H9 (cell line): ENCODE measurements at regions not wholly inside any gene's neighbourhood (a gene's known extent, or its start where the extent isn't known, plus 50 kb on each side); places are given as distances from the start of the nearest gene placed in this dataset.

ENCODE experiments used
- DNase-seq: peaks from one replicate; pipeline ENCODE4 v3.0.0-alpha.2; 2017
- H2AFZ ChIP-seq: one replicate; pipeline ENCODE4 v1.6.1; 2013; ENCODE audit warnings: mild to moderate bottlenecking, low read length, control low read depth, moderate library complexity
- H2AK5ac ChIP-seq: 2 replicates; pipeline ENCODE4 v1.6.1; 2013; ENCODE audit warnings: low read length, control low read depth, mixed read lengths; ENCODE audit not compliant: insufficient read length
- H2BK120ac ChIP-seq: one replicate; pipeline ENCODE4 v1.6.1; 2013; ENCODE audit warnings: low read depth, mild to moderate bottlenecking, low read length, control low read depth, inconsistent platforms; ENCODE audit not compliant: poor library complexity, severe bottlenecking
- H2BK12ac ChIP-seq: 2 replicates; pipeline ENCODE4 v1.6.1; 2013; ENCODE audit warnings: low read length, control low read depth, mixed read lengths, low read depth; ENCODE audit not compliant: insufficient read length
- H2BK15ac ChIP-seq: 2 replicates; pipeline ENCODE4 v1.6.1; 2013; ENCODE audit warnings: low read depth, low read length, control low read depth
- H2BK20ac ChIP-seq: one replicate; pipeline ENCODE4 v1.6.1; 2013; ENCODE audit warnings: low read depth, mild to moderate bottlenecking, low read length, control low read depth, inconsistent platforms; ENCODE audit not compliant: poor library complexity, severe bottlenecking
- H2BK5ac ChIP-seq: 2 replicates; pipeline ENCODE4 v1.6.1; 2013; ENCODE audit warnings: low read length, control low read depth, mixed read lengths; ENCODE audit not compliant: insufficient read length
- H3K14ac ChIP-seq: 2 replicates; pipeline ENCODE4 v1.6.1; 2013; ENCODE audit warnings: low read length, control low read depth; ENCODE audit not compliant: insufficient read depth
- H3K18ac ChIP-seq: 2 replicates; pipeline ENCODE4 v1.6.1; 2013; ENCODE audit warnings: low read depth, mild to moderate bottlenecking, mixed read lengths, low read length, control low read depth; ENCODE audit not compliant: insufficient read length
- H3K23ac ChIP-seq: 2 replicates; pipeline ENCODE4 v1.6.1; 2013; ENCODE audit warnings: low read length, control low read depth, mixed read lengths, low read depth; ENCODE audit not compliant: insufficient read length
- H3K23me2 ChIP-seq: 2 replicates; pipeline ENCODE4 v1.6.1; 2013; ENCODE audit warnings: low read depth, mild to moderate bottlenecking, mixed read lengths, low read length, control low read depth; ENCODE audit not compliant: insufficient read length, poor library complexity, severe bottlenecking
- H3K27ac ChIP-seq: 2 replicates; pipeline ENCODE4 v1.5.1; 2013; ENCODE audit warnings: low read length, control low read depth, mixed read lengths, low read depth; ENCODE audit not compliant: insufficient read length
- H3K27me3 ChIP-seq: 2 replicates; pipeline ENCODE4 v1.6.1; 2013; ENCODE audit warnings: low read length, control low read depth, inconsistent platforms; ENCODE audit not compliant: insufficient read depth
- H3K4ac ChIP-seq: 2 replicates; pipeline ENCODE4 v1.6.1; 2013; ENCODE audit warnings: low read depth, mild to moderate bottlenecking, control low read depth, inconsistent platforms, low read length, moderate library complexity
- H3K4me1 ChIP-seq: 2 replicates; pipeline ENCODE4 v1.6.1; 2013; ENCODE audit warnings: low read length, control low read depth, inconsistent platforms; ENCODE audit not compliant: insufficient read depth
- H3K4me2 ChIP-seq: 2 replicates; pipeline ENCODE4 v1.6.1; 2013; ENCODE audit warnings: low read length, control low read depth, mixed read lengths; ENCODE audit not compliant: insufficient read length, insufficient read depth
- H3K56ac ChIP-seq: 2 replicates; pipeline ENCODE4 v1.6.1; 2013; ENCODE audit warnings: low read depth, mild to moderate bottlenecking, mixed read lengths, low read length, control low read depth; ENCODE audit not compliant: insufficient read length
- H3K79me1 ChIP-seq: 2 replicates; pipeline ENCODE4 v1.6.1; 2013; ENCODE audit warnings: low read depth, mild to moderate bottlenecking, moderate library complexity, low read length, control low read depth, inconsistent platforms; ENCODE audit not compliant: insufficient read depth, poor library complexity, severe bottlenecking
- H3K79me2 ChIP-seq: 2 replicates; pipeline ENCODE4 v1.6.1; 2013; ENCODE audit warnings: low read length, control low read depth, inconsistent platforms; ENCODE audit not compliant: insufficient read depth
- H3K9ac ChIP-seq: 2 replicates; pipeline ENCODE4 v1.6.1; 2013; ENCODE audit warnings: low read length, control low read depth, mixed read lengths; ENCODE audit not compliant: insufficient read length; ENCODE audit errors: extremely low read depth
- H3K9me3 ChIP-seq: one replicate; pipeline ENCODE4 v1.6.1; 2013; ENCODE audit warnings: low read depth, low read length, inconsistent platforms; ENCODE audit not compliant: control insufficient read depth
- H3T11ph ChIP-seq: one replicate; pipeline ENCODE4 v1.6.1; 2013; ENCODE audit warnings: mild to moderate bottlenecking, low read length, control low read depth, inconsistent platforms
- H4K20me1 ChIP-seq: one replicate; pipeline ENCODE4 v1.6.1; 2013; ENCODE audit not compliant: control insufficient read depth, insufficient read length, insufficient read depth
- H4K5ac ChIP-seq: 2 replicates; pipeline ENCODE4 v1.6.1; 2013; ENCODE audit warnings: low read depth, mild to moderate bottlenecking, mixed read lengths, low read length, control low read depth; ENCODE audit not compliant: insufficient read length
- H4K8ac ChIP-seq: replicated peaks from 2 replicates; pipeline ENCODE4 v1.6.1; 2013; ENCODE audit warnings: low read length, control low read depth, mixed read lengths, low read depth; ENCODE audit not compliant: insufficient read length
- H4K91ac ChIP-seq: 2 replicates; pipeline ENCODE4 v1.6.1; 2013; ENCODE audit warnings: low read depth, mild to moderate bottlenecking, moderate library complexity, mixed read lengths, low read length, control low read depth; ENCODE audit not compliant: insufficient read length
- H3K27ac Mint-ChIP-seq, 3 experiments: 2 replicates in 2 of 3; 3 replicates in 1 of 3; pipeline ENCODE4 v1.8.0; 2020 to 2021; ENCODE audit warnings: mixed read lengths in 3 of 3, mild to moderate bottlenecking in 1 of 3, moderate library complexity in 1 of 3
- H3K27me3 Mint-ChIP-seq: 2 replicates; pipeline ENCODE4 v1.8.0; 2021; ENCODE audit warnings: low read depth, mild to moderate bottlenecking, moderate library complexity, mixed read lengths
- H3K36me3 Mint-ChIP-seq, 3 experiments: 2 replicates in 2 of 3; 3 replicates in 1 of 3; pipeline ENCODE4 v1.8.0; 2020 to 2021; ENCODE audit warnings: low read depth in 3 of 3, mixed read lengths in 3 of 3; ENCODE audit not compliant: insufficient read depth in 1 of 3
- H3K4me1 Mint-ChIP-seq, 2 experiments: 2 replicates each; pipeline ENCODE4 v1.8.0; 2020; ENCODE audit warnings: mixed read lengths in 2 of 2
- H3K4me3 Mint-ChIP-seq, 2 experiments: 2 replicates in 1 of 2; 3 replicates in 1 of 2; pipeline ENCODE4 v1.8.0; 2020 to 2021; ENCODE audit warnings: mild to moderate bottlenecking in 2 of 2, mixed read lengths in 2 of 2, moderate library complexity in 1 of 2
- H3K9me3 Mint-ChIP-seq, 2 experiments: 2 replicates in 1 of 2; 3 replicates in 1 of 2; pipeline ENCODE4 v1.8.0; 2020; ENCODE audit warnings: mild to moderate bottlenecking in 2 of 2, mixed read lengths in 2 of 2, moderate library complexity in 1 of 2
- WGBS: extraction: QIAGEN DNeasy Blood & Tissue Kit; methylation state at CpG from one replicate; pipeline ENCODE4 v1.1.7; 2013; ENCODE audit warnings: missing lambda C conversion rate, low lambda C conversion rate, mixed read lengths; ENCODE audit not compliant: insufficient read length; ENCODE audit errors: extremely low coverage; 5-methylcytosine and 5-hydroxymethylcytosine counted together
- TF ChIP-seq, protein P1 (sequence below): fragments of 200-600 bp; sonication (generic); conservative IDR thresholded peaks from 3 replicates; pipeline ENCODE4 v1.8.0; 2021; ENCODE audit warnings: antibody characterized with exemption, mild to moderate bottlenecking

DNA sequence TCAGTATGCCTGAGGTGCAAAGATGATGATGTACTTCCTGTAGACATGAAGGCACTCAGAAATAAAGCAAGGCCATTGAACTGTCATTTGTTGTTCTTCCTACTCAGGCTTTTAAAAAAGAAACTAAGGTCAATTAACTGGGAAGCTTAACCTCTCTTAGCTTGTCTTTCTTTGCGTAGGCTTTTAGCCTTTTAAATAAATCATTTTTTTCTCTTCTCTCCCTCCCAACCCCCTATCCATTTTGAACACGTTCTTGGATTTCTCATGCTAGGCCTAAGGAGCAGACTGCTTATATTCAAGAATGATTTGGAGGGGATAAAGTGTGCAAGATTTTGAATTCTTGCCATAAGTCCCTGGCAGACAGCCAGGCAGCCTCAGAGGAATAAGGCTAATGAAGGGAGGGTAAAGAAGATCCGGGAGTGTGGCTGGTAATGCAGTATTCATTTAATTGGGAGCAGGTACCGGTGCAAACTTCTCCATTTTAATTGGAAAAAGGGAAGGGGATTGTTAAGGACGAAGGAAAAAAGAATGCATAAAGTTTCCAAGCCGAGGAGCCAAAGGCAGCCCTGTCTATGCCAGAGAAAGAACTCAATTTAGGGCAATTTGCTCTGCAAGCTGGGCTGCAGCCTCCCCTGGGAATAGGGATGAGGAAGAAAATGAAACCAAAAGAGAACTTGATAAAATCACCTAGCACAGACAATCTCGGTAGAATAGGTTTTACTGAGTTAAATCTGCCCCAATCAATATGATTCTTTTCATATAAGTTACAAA is 343.8 kb upstream of the MMS22L start:
- Histone ChIP-seq H3K14ac (no peak overlapping the region), H2BK15ac (no peak overlapping the region), H3T11ph (no peak overlapping the region), H3K23me2 (no peaks in the 10 kb centered on the region), H3K79me2 (no peaks in the 10 kb centered on the region), H3K56ac (no peak overlapping the region), H2AK5ac (no peak overlapping the region), H4K8ac (no peak overlapping the region), H3K27me3 (no peaks in the 10 kb centered on the region), H4K91ac (no peak overlapping the region), H4K20me1 (no peaks in the 10 kb centered on the region), H3K4me2 (no peak overlapping the region), H3K9ac (no peak overlapping the region), H3K4ac (no peak overlapping the region), H2BK20ac (no peak overlapping the region), H3K79me1 (no peaks in the 10 kb centered on the region), H4K5ac (no peak overlapping the region), H3K23ac (no peak overlapping the region), H3K27ac (no peak overlapping the region), H3K18ac (no peak overlapping the region), H2BK5ac (no peak overlapping the region), H2AFZ (no peak overlapping the region), H3K4me1 (no peaks in the 10 kb centered on the region), H2BK12ac (no peak overlapping the region), H3K9me3 (no peaks in the 10 kb centered on the region), H2BK120ac (no peak overlapping the region)
- Mint-ChIP-seq H3K27me3 (no peaks in the 10 kb centered on the region), H3K27ac (0 out of 7 replicates have a peak overlapping the region, but pooled peaks of 1 of the 3 experiments have one; percentile 10), H3K9me3 (no peaks in the 10 kb centered on the region), H3K36me3 (no peaks in the 10 kb centered on the region), H3K4me3 (no peak overlapping the region), H3K4me1 (no peaks in the 10 kb centered on the region)
- no peak for DNase-seq
- TF ChIP-seq, protein P1, sequence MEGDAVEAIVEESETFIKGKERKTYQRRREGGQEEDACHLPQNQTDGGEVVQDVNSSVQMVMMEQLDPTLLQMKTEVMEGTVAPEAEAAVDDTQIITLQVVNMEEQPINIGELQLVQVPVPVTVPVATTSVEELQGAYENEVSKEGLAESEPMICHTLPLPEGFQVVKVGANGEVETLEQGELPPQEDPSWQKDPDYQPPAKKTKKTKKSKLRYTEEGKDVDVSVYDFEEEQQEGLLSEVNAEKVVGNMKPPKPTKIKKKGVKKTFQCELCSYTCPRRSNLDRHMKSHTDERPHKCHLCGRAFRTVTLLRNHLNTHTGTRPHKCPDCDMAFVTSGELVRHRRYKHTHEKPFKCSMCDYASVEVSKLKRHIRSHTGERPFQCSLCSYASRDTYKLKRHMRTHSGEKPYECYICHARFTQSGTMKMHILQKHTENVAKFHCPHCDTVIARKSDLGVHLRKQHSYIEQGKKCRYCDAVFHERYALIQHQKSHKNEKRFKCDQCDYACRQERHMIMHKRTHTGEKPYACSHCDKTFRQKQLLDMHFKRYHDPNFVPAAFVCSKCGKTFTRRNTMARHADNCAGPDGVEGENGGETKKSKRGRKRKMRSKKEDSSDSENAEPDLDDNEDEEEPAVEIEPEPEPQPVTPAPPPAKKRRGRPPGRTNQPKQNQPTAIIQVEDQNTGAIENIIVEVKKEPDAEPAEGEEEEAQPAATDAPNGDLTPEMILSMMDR, result no peak
- WGBS, result no CpG with 5 or more reads among the region's 7 CpGs
